Activated naive CD8-positive, alpha-beta T cell treated with anti-CD3 and anti-CD28 coated beads for 36 hours (primary cell): ENCODE measurements at regions not wholly inside any gene's neighbourhood (a gene's known extent, or its start where the extent isn't known, plus 50 kb on each side); places are given as distances from the start of the nearest gene placed in this dataset.
"Not testable (repeated sequence)": the region's sequence is repeated elsewhere in the genome, so short reads cannot be mapped to it uniquely, and the experiment has no call there.

ENCODE experiments used
- DNase-seq: peaks from one replicate; pipeline ENCODE4 v3.0.0; 2021
- H3K27ac Mint-ChIP-seq: one replicate; pipeline ENCODE4 v1.8.0; 2022; ENCODE audit warnings: mild to moderate bottlenecking, moderate library complexity, mixed read lengths
- H3K27me3 Mint-ChIP-seq: one replicate; pipeline ENCODE4 v1.8.0; 2022; ENCODE audit warnings: mild to moderate bottlenecking, mixed read lengths
- H3K36me3 Mint-ChIP-seq: one replicate; pipeline ENCODE4 v1.8.0; 2021; ENCODE audit warnings: mild to moderate bottlenecking, mixed read lengths
- H3K4me1 Mint-ChIP-seq: one replicate; pipeline ENCODE4 v1.8.0; 2021; ENCODE audit warnings: mixed read lengths
- H3K4me3 Mint-ChIP-seq: one replicate; pipeline ENCODE4 v1.8.0; 2022; ENCODE audit warnings: mild to moderate bottlenecking, moderate library complexity, mixed read lengths
- H3K9me3 Mint-ChIP-seq: one replicate; pipeline ENCODE4 v1.8.0; 2022; ENCODE audit warnings: mixed read lengths

GRCh38 chr10:101280511-101280910, 51.2 kb upstream of the LBX1 start:
- DNase-seq: no peak
- Mint-ChIP-seq H3K27me3 (peaks cover 47% of the 10 kb centered on the region), H3K36me3 (no peaks in the 10 kb centered on the region), H3K4me3 (no peak overlapping the region), H3K9me3 (no peaks in the 10 kb centered on the region), H3K4me1 (peaks cover 1% of the 10 kb centered on the region), H3K27ac (no peak overlapping the region)

- not testable (repeated sequence) for H3K27ac Mint-ChIP-seq, H3K4me3 Mint-ChIP-seq, DNase-seq, H3K9me3 Mint-ChIP-seq, H3K36me3 Mint-ChIP-seq, H3K4me1 Mint-ChIP-seq
- H3K27me3 Mint-ChIP-seq: peaks cover 51% of the 10 kb centered on the region
Measured at GRCh38 chr10:101280921-101281320, 51.7 kb upstream of the LBX1 start.

- Mint-ChIP-seq H3K27ac (no peak overlapping the region), H3K27me3 (peaks cover 71% of the 10 kb centered on the region), H3K4me1 (peaks cover 3% of the 10 kb centered on the region), H3K36me3 (no peaks in the 10 kb centered on the region), H3K9me3 (no peaks in the 10 kb centered on the region), H3K4me3 (no peak overlapping the region)
- no peak for DNase-seq
Measured at GRCh38 chr10:101282947-101283346, 53.7 kb upstream of the LBX1 start.

- no peak overlapping the region for H3K27ac Mint-ChIP-seq
- peaks cover 74% of the 10 kb centered on the region for H3K27me3 Mint-ChIP-seq
- no peak overlapping the region for H3K4me3 Mint-ChIP-seq
- H3K4me1 Mint-ChIP-seq: peaks cover 3% of the 10 kb centered on the region
- no peaks in the 10 kb centered on the region for H3K36me3 Mint-ChIP-seq
- DNase-seq: no peak
- no peaks in the 10 kb centered on the region for H3K9me3 Mint-ChIP-seq
Measured at GRCh38 chr10:101283762-101284100, 54.5 kb upstream of the LBX1 start.

- Mint-ChIP-seq H3K36me3 (no peaks in the 10 kb centered on the region), H3K27ac (no peak overlapping the region), H3K27me3 (peaks cover 75% of the 10 kb centered on the region), H3K9me3 (no peaks in the 10 kb centered on the region), H3K4me1 (peaks cover 3% of the 10 kb centered on the region), H3K4me3 (no peak overlapping the region)
- no peak for DNase-seq
Measured at GRCh38 chr10:101284101-101284743, 55.0 kb upstream of the LBX1 start.

- H3K36me3 Mint-ChIP-seq: no peaks in the 10 kb centered on the region
- no peak overlapping the region for H3K27ac Mint-ChIP-seq
- H3K4me3 Mint-ChIP-seq: no peak overlapping the region
- H3K27me3 Mint-ChIP-seq: peaks cover 82% of the 10 kb centered on the region
- peaks cover 3% of the 10 kb centered on the region for H3K4me1 Mint-ChIP-seq
- DNase-seq: no peak
- no peaks in the 10 kb centered on the region for H3K9me3 Mint-ChIP-seq
Measured at GRCh38 chr10:101284744-101285463, 55.6 kb upstream of the LBX1 start.

- peaks cover 5% of the 10 kb centered on the region for H3K4me1 Mint-ChIP-seq
- H3K27me3 Mint-ChIP-seq: peaks cover 89% of the 10 kb centered on the region
- no peaks in the 10 kb centered on the region for H3K36me3 Mint-ChIP-seq
- DNase-seq: no peak
- no peak overlapping the region for H3K4me3 Mint-ChIP-seq
- no peak overlapping the region for H3K27ac Mint-ChIP-seq
- H3K9me3 Mint-ChIP-seq: no peaks in the 10 kb centered on the region
Measured at GRCh38 chr10:101285519-101286070, 56.3 kb upstream of the LBX1 start.

- no peak for DNase-seq
- Mint-ChIP-seq H3K27ac (no peak overlapping the region), H3K27me3 (peaks cover 88% of the 10 kb centered on the region), H3K36me3 (no peaks in the 10 kb centered on the region), H3K4me1 (peaks cover 9% of the 10 kb centered on the region), H3K4me3 (no peak overlapping the region), H3K9me3 (no peaks in the 10 kb centered on the region)
Measured at GRCh38 chr10:101286248-101287046, 57.2 kb upstream of the LBX1 start.

GRCh38 chr10:101287183-101287996, 58.1 kb upstream of the LBX1 start:
- no peak for DNase-seq
- H3K36me3 Mint-ChIP-seq: no peaks in the 10 kb centered on the region
- no peak overlapping the region for H3K27ac Mint-ChIP-seq
- no peak overlapping the region for H3K4me3 Mint-ChIP-seq
- peaks cover 83% of the 10 kb centered on the region for H3K27me3 Mint-ChIP-seq
- H3K4me1 Mint-ChIP-seq: peaks cover 11% of the 10 kb centered on the region
- H3K9me3 Mint-ChIP-seq: no peaks in the 10 kb centered on the region

GRCh38 chr10:101287997-101288635, 58.9 kb upstream of the LBX1 start:
- no peak for DNase-seq

GRCh38 chr10:101289541-101289940, 60.3 kb upstream of the LBX1 start:
- no peaks in the 10 kb centered on the region for H3K9me3 Mint-ChIP-seq
- H3K4me3 Mint-ChIP-seq: no peak overlapping the region
- H3K27me3 Mint-ChIP-seq: peaks cover 83% of the 10 kb centered on the region
- H3K36me3 Mint-ChIP-seq: no peaks in the 10 kb centered on the region
- H3K4me1 Mint-ChIP-seq: peaks cover 13% of the 10 kb centered on the region
- no peak for DNase-seq
- no peak overlapping the region for H3K27ac Mint-ChIP-seq

More at GRCh38 chr10:101287997-101288635, 58.9 kb upstream of the LBX1 start:
- Mint-ChIP-seq H3K27ac (no peak overlapping the region), H3K36me3 (no peaks in the 10 kb centered on the region), H3K4me3 (no peak overlapping the region), H3K27me3 (peaks cover 83% of the 10 kb centered on the region), H3K4me1 (peaks cover 13% of the 10 kb centered on the region), H3K9me3 (no peaks in the 10 kb centered on the region)

- Mint-ChIP-seq H3K27ac (no peak overlapping the region), H3K9me3 (no peaks in the 10 kb centered on the region), H3K27me3 (peaks cover 81% of the 10 kb centered on the region), H3K4me1 (peaks cover 12% of the 10 kb centered on the region), H3K36me3 (no peaks in the 10 kb centered on the region), H3K4me3 (no peak overlapping the region)
- DNase-seq: no peak
Measured at GRCh38 chr10:101290431-101290830, 61.2 kb upstream of the LBX1 start.

- H3K4me1 Mint-ChIP-seq: peaks cover 12% of the 10 kb centered on the region
- no peak overlapping the region for H3K27ac Mint-ChIP-seq
- DNase-seq: no peak
- no peak overlapping the region for H3K4me3 Mint-ChIP-seq
- H3K9me3 Mint-ChIP-seq: no peaks in the 10 kb centered on the region
- H3K36me3 Mint-ChIP-seq: no peaks in the 10 kb centered on the region
- H3K27me3 Mint-ChIP-seq: peaks cover 81% of the 10 kb centered on the region
Measured at GRCh38 chr10:101290881-101291280, 61.6 kb upstream of the LBX1 start.
